ENCODE measurements at regions not wholly inside any gene's neighbourhood (a gene's known extent, or its start where the extent isn't known, plus 50 kb on each side); places are given as distances from the start of the nearest gene placed in this dataset.

GRCh38 chr12:94753036-94753679 lies 102.8 kb upstream of the TMCC3 start:
- DNase-seq (ENCODE audit: low read depth) = no peak

- no peak for DNase-seq (ENCODE audit: low read depth)
Measured at GRCh38 chr12:94750864-94751263, 100.5 kb upstream of the TMCC3 start.

- peak; percentile 80 for DNase-seq (ENCODE audit: low read depth)
Measured at GRCh38 chr12:94749890-94750289, 99.5 kb upstream of the TMCC3 start.

GRCh38 chr12:94749455-94749854 lies 99.1 kb upstream of the TMCC3 start:
- DNase-seq (ENCODE audit: low read depth) = no peak

- DNase-seq (ENCODE audit: low read depth) = no peak
Measured at GRCh38 chr12:94748726-94749421, 98.5 kb upstream of the TMCC3 start.

GRCh38 chr12:94745562-94745961 lies 95.2 kb upstream of the TMCC3 start:
- no peak for DNase-seq (ENCODE audit: low read depth)

- no peak for DNase-seq (ENCODE audit: low read depth)
Measured at GRCh38 chr12:94743174-94743573, 92.8 kb upstream of the TMCC3 start.

- DNase-seq (ENCODE audit: low read depth) = no peak
Measured at GRCh38 chr12:94740601-94741362, 90.4 kb upstream of the TMCC3 start.

GRCh38 chr12:94736820-94737219 lies 86.5 kb upstream of the TMCC3 start:
- DNase-seq (ENCODE audit: low read depth) = no peak

- DNase-seq (ENCODE audit: low read depth) = no peak
Measured at GRCh38 chr12:94736004-94736403, 85.6 kb upstream of the TMCC3 start.

- no peak for DNase-seq (ENCODE audit: low read depth)
Measured at GRCh38 chr12:94733727-94734126, 83.4 kb upstream of the TMCC3 start.

GRCh38 chr12:94732367-94732990 lies 82.1 kb upstream of the TMCC3 start:
- DNase-seq (ENCODE audit: low read depth) = no peak

GRCh38 chr12:94731733-94732360 lies 81.5 kb upstream of the TMCC3 start:
- DNase-seq (ENCODE audit: low read depth) = no peak

- DNase-seq (ENCODE audit: low read depth) = no peak
Measured at GRCh38 chr12:94730847-94731246, 80.5 kb upstream of the TMCC3 start.

GRCh38 chr12:94726236-94726835 lies 76.0 kb upstream of the TMCC3 start:
- DNase-seq (ENCODE audit: low read depth) = no peak

GRCh38 chr12:94725375-94726168 lies 75.2 kb upstream of the TMCC3 start:
- DNase-seq (ENCODE audit: low read depth) = peak; percentile 52

- DNase-seq (ENCODE audit: low read depth) = no peak
Measured at GRCh38 chr12:94722664-94723063, 72.3 kb upstream of the TMCC3 start.

GRCh38 chr12:94721173-94721572 lies 70.8 kb upstream of the TMCC3 start:
- no peak for DNase-seq (ENCODE audit: low read depth)

GRCh38 chr12:94718114-94718513 lies 67.8 kb upstream of the TMCC3 start:
- no peak for DNase-seq (ENCODE audit: low read depth)

GRCh38 chr12:94717656-94718055 lies 67.3 kb upstream of the TMCC3 start:
- DNase-seq (ENCODE audit: low read depth) = no peak

- DNase-seq (ENCODE audit: low read depth) = no peak
Measured at GRCh38 chr12:94717108-94717507, 66.8 kb upstream of the TMCC3 start.
